Mesenchymal stem cell (in vitro differentiated cells and primary cell): ENCODE measurements at regions not wholly inside any gene's neighbourhood (a gene's known extent, or its start where the extent isn't known, plus 50 kb on each side); places are given as distances from the start of the nearest gene placed in this dataset.
"Not testable (repeated sequence)": the region's sequence is repeated elsewhere in the genome, so short reads cannot be mapped to it uniquely, and the experiment has no call there.

Experiments
- DNase-seq: peaks from one replicate; pipeline ENCODE4 v3.0.0-alpha.2; 2013
- H2AFZ ChIP-seq: one replicate; pipeline ENCODE4 v1.6.1; 2013; ENCODE audit warnings: low read depth, mild to moderate bottlenecking, control low read depth, inconsistent platforms, low read length, moderate library complexity
- H2AK5ac ChIP-seq: 2 replicates; pipeline ENCODE4 v1.6.1; 2013; ENCODE audit warnings: low read length, moderate library complexity, mild to moderate bottlenecking, inconsistent platforms; ENCODE audit not compliant: severe bottlenecking
- H2BK120ac ChIP-seq: one replicate; pipeline ENCODE4 v1.6.1; 2013; ENCODE audit warnings: low read depth, mild to moderate bottlenecking, inconsistent platforms, low read length, moderate library complexity
- H2BK12ac ChIP-seq, 2 experiments: one replicate each; pipeline ENCODE4 v1.6.1; 2013; ENCODE audit warnings: inconsistent platforms in 2 of 2, low read length in 2 of 2, mild to moderate bottlenecking in 2 of 2, moderate library complexity in 2 of 2, control low read depth in 1 of 2
- H2BK15ac ChIP-seq: one replicate; pipeline ENCODE4 v1.6.1; 2013; ENCODE audit warnings: mild to moderate bottlenecking, low read depth, inconsistent platforms; ENCODE audit not compliant: poor library complexity, severe bottlenecking
- H2BK5ac ChIP-seq: 2 replicates; pipeline ENCODE4 v1.6.1; 2013; ENCODE audit warnings: low read depth, mild to moderate bottlenecking, low read length, control low read depth, inconsistent platforms; ENCODE audit not compliant: poor library complexity, severe bottlenecking
- H3K14ac ChIP-seq, 2 experiments: one replicate each; pipeline ENCODE4 v1.6.1; 2013; ENCODE audit warnings: inconsistent platforms in 2 of 2, low read length in 2 of 2, control low read depth in 1 of 2, mild to moderate bottlenecking in 1 of 2, moderate library complexity in 1 of 2
- H3K18ac ChIP-seq, 2 experiments: one replicate each; pipeline ENCODE4 v1.6.1; 2013; ENCODE audit warnings: inconsistent platforms in 2 of 2, low read length in 2 of 2, control low read depth in 1 of 2, low read depth in 1 of 2, mild to moderate bottlenecking in 1 of 2
- H3K23ac ChIP-seq, 2 experiments: one replicate each; pipeline ENCODE4 v1.6.1; 2013; ENCODE audit warnings: inconsistent platforms in 2 of 2, low read length in 2 of 2, mild to moderate bottlenecking in 2 of 2, moderate library complexity in 2 of 2, control low read depth in 1 of 2
- H3K27ac ChIP-seq: 2 replicates; pipeline ENCODE4 v1.5.1; 2013; ENCODE audit warnings: mild to moderate bottlenecking, moderate library complexity, low read length, control low read depth, inconsistent platforms; ENCODE audit not compliant: poor library complexity, severe bottlenecking
- H3K27me3 ChIP-seq, 2 experiments: 2 replicates each; pipeline versions ENCODE4 v1.6.1 to v1.7.0; 2013; ENCODE audit warnings: low read length in 2 of 2, mild to moderate bottlenecking in 2 of 2, moderate library complexity in 2 of 2, control low read depth in 1 of 2, inconsistent platforms in 1 of 2; ENCODE audit not compliant: control insufficient read depth in 1 of 2, insufficient read depth in 1 of 2
- H3K36me3 ChIP-seq, 2 experiments: 2 replicates each; pipeline versions ENCODE4 v1.6.1 to v1.7.0; 2013; ENCODE audit warnings: low read length in 2 of 2, control low read depth in 1 of 2, inconsistent platforms in 1 of 2, low read depth in 1 of 2, mild to moderate bottlenecking in 1 of 2; ENCODE audit not compliant: insufficient read depth in 2 of 2, control insufficient read depth in 1 of 2
- H3K4ac ChIP-seq, 2 experiments: one replicate each; pipeline ENCODE4 v1.6.1; 2013; ENCODE audit warnings: inconsistent platforms in 2 of 2, low read length in 2 of 2, mild to moderate bottlenecking in 2 of 2, moderate library complexity in 2 of 2, control low read depth in 1 of 2, low read depth in 1 of 2
- H3K4me1 ChIP-seq: 2 replicates; pipeline ENCODE4 v1.6.1; 2013; ENCODE audit warnings: low read depth, low read length, control low read depth; ENCODE audit not compliant: control insufficient read depth, insufficient read depth
- H3K4me2 ChIP-seq: 2 replicates; pipeline ENCODE4 v1.6.1; 2013; ENCODE audit warnings: low read length, mild to moderate bottlenecking, inconsistent platforms; ENCODE audit not compliant: poor library complexity, severe bottlenecking
- H3K4me3 ChIP-seq, 2 experiments: 2 replicates each; pipeline versions ENCODE4 v1.5.1 to v1.7.0; 2013; ENCODE audit warnings: low read length in 2 of 2, mild to moderate bottlenecking in 2 of 2, control low read depth in 1 of 2, low read depth in 1 of 2; ENCODE audit not compliant: insufficient read depth in 1 of 2
- H3K79me1 ChIP-seq: replicated peaks from 2 replicates; pipeline ENCODE4 v1.6.1; 2013; ENCODE audit warnings: mild to moderate bottlenecking, control low read depth, low read length, inconsistent platforms; ENCODE audit not compliant: poor library complexity, severe bottlenecking
- H3K9ac ChIP-seq: 2 replicates; pipeline ENCODE4 v1.7.0; 2013; ENCODE audit warnings: mild to moderate bottlenecking, low read length, moderate library complexity
- H3K9me3 ChIP-seq: 2 replicates; pipeline ENCODE4 v1.7.0; 2013; ENCODE audit warnings: mild to moderate bottlenecking, low read length; ENCODE audit not compliant: control insufficient read depth
- H4K8ac ChIP-seq: one replicate; pipeline ENCODE4 v1.6.1; 2013; ENCODE audit warnings: inconsistent platforms, mild to moderate bottlenecking, low read length, moderate library complexity
- H4K91ac ChIP-seq: one replicate; pipeline ENCODE4 v1.6.1; 2013; ENCODE audit warnings: mild to moderate bottlenecking, low read length, inconsistent platforms
- WGBS: methylation state at CpG from one replicate; pipeline ENCODE4 v1.1.7; 2013; ENCODE audit warnings: mixed read lengths; 5-methylcytosine and 5-hydroxymethylcytosine counted together

GRCh38 chr12:8308611-8309010, 81.2 kb upstream of the FAM90A1 start:
- H3K27me3 ChIP-seq, H2BK12ac ChIP-seq, H2AFZ ChIP-seq, H3K14ac ChIP-seq, H3K18ac ChIP-seq, H4K8ac ChIP-seq, H4K91ac ChIP-seq, H3K4ac ChIP-seq, H3K9ac ChIP-seq, H3K4me2 ChIP-seq, H3K23ac ChIP-seq, H3K9me3 ChIP-seq, DNase-seq, H3K27ac ChIP-seq, H2BK5ac ChIP-seq, H3K79me1 ChIP-seq, H2AK5ac ChIP-seq, H2BK15ac ChIP-seq, H3K4me1 ChIP-seq, H2BK120ac ChIP-seq, H3K4me3 ChIP-seq, H3K36me3 ChIP-seq: not testable (repeated sequence)
- WGBS = 80% methylated on average over 6 of the region's 10 CpGs

GRCh38 chr12:8315997-8316396, 88.6 kb upstream of the FAM90A1 start:
- H3K27me3 ChIP-seq = not testable (repeated sequence)
- WGBS = 100% methylated on average over 3 of the region's 4 CpGs

GRCh38 chr12:8317675-8318074, 90.3 kb upstream of the FAM90A1 start:
- H3K4me3 ChIP-seq, H4K8ac ChIP-seq, H2BK15ac ChIP-seq, H3K4me2 ChIP-seq, H2AFZ ChIP-seq, H2AK5ac ChIP-seq, H3K27ac ChIP-seq, H2BK120ac ChIP-seq, H3K4ac ChIP-seq, H2BK12ac ChIP-seq, H3K36me3 ChIP-seq, H3K9ac ChIP-seq, H3K79me1 ChIP-seq, H3K18ac ChIP-seq, H3K9me3 ChIP-seq, H3K23ac ChIP-seq, H3K4me1 ChIP-seq, DNase-seq, H2BK5ac ChIP-seq, H3K14ac ChIP-seq, H3K27me3 ChIP-seq, H4K91ac ChIP-seq: not testable (repeated sequence)
- WGBS = 15% methylated on average over 4 of the region's 5 CpGs

More at GRCh38 chr12:8315997-8316396, 88.6 kb upstream of the FAM90A1 start:
- not testable (repeated sequence) for H3K4ac ChIP-seq, H3K23ac ChIP-seq, H3K27ac ChIP-seq, H3K36me3 ChIP-seq, H2BK120ac ChIP-seq, H2BK12ac ChIP-seq, DNase-seq, H3K4me3 ChIP-seq, H2AFZ ChIP-seq, H3K9me3 ChIP-seq, H3K79me1 ChIP-seq, H3K4me2 ChIP-seq, H2BK15ac ChIP-seq, H4K8ac ChIP-seq, H3K4me1 ChIP-seq, H2BK5ac ChIP-seq, H3K18ac ChIP-seq, H3K14ac ChIP-seq, H2AK5ac ChIP-seq, H4K91ac ChIP-seq, H3K9ac ChIP-seq

DNA sequence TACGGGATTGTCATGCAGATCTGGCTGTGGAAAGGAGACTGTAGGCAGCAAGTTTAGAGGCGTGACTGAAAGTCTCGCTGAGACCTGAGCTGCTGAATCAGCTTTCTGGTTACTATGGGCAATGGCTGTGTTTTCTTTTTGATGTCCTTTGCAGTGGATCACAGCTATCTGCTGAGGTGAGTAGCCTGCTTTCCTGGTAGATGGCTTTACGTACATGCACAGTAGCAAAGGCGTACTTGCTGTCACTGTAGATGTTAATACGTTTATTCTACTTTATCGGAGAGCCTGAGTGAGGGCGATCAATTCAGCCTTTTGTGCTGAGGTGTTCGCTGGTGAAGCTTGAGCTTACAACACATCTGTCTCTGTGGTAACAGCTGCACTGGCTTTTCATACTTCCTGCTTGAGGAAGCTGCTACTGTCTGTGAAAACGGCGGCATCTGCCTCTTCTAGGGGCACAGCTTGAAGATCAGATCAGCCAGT, 92.9 kb upstream of the FAM90A1 start:
- H4K8ac ChIP-seq, H4K91ac ChIP-seq: not testable (repeated sequence)
- 36% methylated on average over 11 of the region's 11 CpGs for WGBS

More for the DNA sequence above, 92.9 kb upstream of the FAM90A1 start:
- H2BK120ac ChIP-seq, H2AFZ ChIP-seq, H3K14ac ChIP-seq, H3K9me3 ChIP-seq, H3K36me3 ChIP-seq, H3K79me1 ChIP-seq, H2BK12ac ChIP-seq, H2BK5ac ChIP-seq, H3K4me2 ChIP-seq, H3K23ac ChIP-seq, H3K4me1 ChIP-seq, H3K27ac ChIP-seq, H3K4me3 ChIP-seq, H3K18ac ChIP-seq, H3K27me3 ChIP-seq, H2BK15ac ChIP-seq, H3K4ac ChIP-seq, H2AK5ac ChIP-seq: not testable (repeated sequence)
- DNase-seq = peak; percentile 12
- H3K9ac ChIP-seq = peak overlapping the region; percentile 32
